ENCODE measurements at regions not wholly inside any gene's neighbourhood (a gene's known extent, or its start where the extent isn't known, plus 50 kb on each side); places are given as distances from the start of the nearest gene placed in this dataset.

GRCh38 chr2:2919574-2920365 lies 457.8 kb downstream of the EIPR1 start:
- TF ChIP-seq YY1 (IDR thresholded peaks at IDR 0.05; ENCODE audit: insufficient read depth, insufficient read length) (no peak), ZNF274 (IDR thresholded peaks at IDR 0.05; ENCODE audit: low read depth, low read length) (no peak), SUZ12 (IDR thresholded peaks at IDR 0.05; ENCODE audit: extremely low read depth, insufficient read depth, insufficient read length) (no peak)

Measured in NT2/D1 (cell line).